ENCODE measurements at regions not wholly inside any gene's neighbourhood (a gene's known extent, or its start where the extent isn't known, plus 50 kb on each side); places are given as distances from the start of the nearest gene placed in this dataset.

DNA sequence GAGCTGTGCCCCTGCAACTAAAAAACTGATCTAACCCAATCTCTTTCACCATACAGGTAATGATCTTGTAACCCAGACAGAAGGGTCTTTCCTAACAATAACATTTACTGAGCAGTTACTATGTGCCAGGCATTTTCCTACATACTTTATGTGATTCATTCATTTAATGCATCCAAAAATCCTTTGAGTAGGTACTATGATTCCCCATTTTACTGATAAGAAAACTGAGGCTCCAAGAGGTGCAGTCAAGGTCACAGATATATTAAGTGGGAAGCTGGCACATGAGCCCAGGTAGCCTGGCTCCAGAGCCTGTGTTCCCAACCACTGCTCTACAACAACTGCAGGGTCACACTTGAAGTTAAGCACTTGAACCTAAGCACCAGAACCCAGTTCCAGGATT lies 87.6 kb downstream of the NCR2 start:
- Histone ChIP-seq H3K36me3 (replicated peaks in 1 of 2; ENCODE audit: control insufficient read depth in 1 of 2, insufficient read depth in 2 of 2, low read length in 1 of 2) (no peaks in the 10 kb centered on the region), H2AFZ (ENCODE audit: low read depth) (no peak overlapping the region), H3K27ac (ENCODE audit: low read depth in 2 of 2, low read length in 1 of 2) (no peak overlapping the region), H4K20me1 (ENCODE audit: insufficient read depth) (no peaks in the 10 kb centered on the region), H3K4me2 (no peak overlapping the region), H3K4me3 (ENCODE audit: low read depth in 2 of 2, low read length in 1 of 2) (no peak overlapping the region), H3K9me3 (no peaks in the 10 kb centered on the region), H3K27me3 (ENCODE audit: insufficient read depth) (peaks cover 60% of the 10 kb centered on the region), H3K9me2 (no peaks in the 10 kb centered on the region), H3K4me1 (ENCODE audit: control insufficient read depth in 1 of 2, insufficient read depth in 2 of 2, low read depth in 1 of 2, low read length in 1 of 2) (peaks cover 0 to 6% of the 10 kb centered on the region in 2 experiments; a peak in 1 of 4 replicates), H3K9ac (no peak overlapping the region), H3F3A (replicated peaks; ENCODE audit: insufficient read depth) (peaks cover 4% of the 10 kb centered on the region), H3K79me2 (ENCODE audit: insufficient read depth) (no peaks in the 10 kb centered on the region)
- TF ChIP-seq GATA2 (CRISPR knock-in tag; IDR thresholded peaks at IDR 0.05), result no peak
- no peak for TF ChIP-seq POLR2AphosphoS5 (IDR thresholded peaks at IDR 0.05; ENCODE audit: low read depth, low read length)
- no peak for TF ChIP-seq GABPA (IDR thresholded peaks at IDR 0.05; ENCODE audit: low read depth)
- no peak for TF ChIP-seq RAD21 (IDR thresholded peaks at IDR 0.05; ENCODE audit: low read length)
- TF ChIP-seq CHD2 (IDR thresholded peaks at IDR 0.05; ENCODE audit: low read length, partially characterized antibody), result no peak
- no peak for TF ChIP-seq TEAD4 (IDR thresholded peaks at IDR 0.05; ENCODE audit: borderline replicate concordance, insufficient read depth)
- TF ChIP-seq EZH2phosphoT487 (IDR thresholded peaks at IDR 0.05; ENCODE audit: borderline replicate concordance, low read depth), result no peak
- no peak for TF ChIP-seq FOSL2 (IDR thresholded peaks at IDR 0.05; ENCODE audit: borderline replicate concordance, low read depth)
- ChIA-PET CTCF (interaction anchor here (0.9 to 5.7 kb wide), 19 partner anchors 12 to 262 kb away, joined by 3 to 51 read pairs (median 8); no protein-coding TSS in a partner anchor), POLR2A (no interaction called here)
- no peak for DNase-seq

DNA sequence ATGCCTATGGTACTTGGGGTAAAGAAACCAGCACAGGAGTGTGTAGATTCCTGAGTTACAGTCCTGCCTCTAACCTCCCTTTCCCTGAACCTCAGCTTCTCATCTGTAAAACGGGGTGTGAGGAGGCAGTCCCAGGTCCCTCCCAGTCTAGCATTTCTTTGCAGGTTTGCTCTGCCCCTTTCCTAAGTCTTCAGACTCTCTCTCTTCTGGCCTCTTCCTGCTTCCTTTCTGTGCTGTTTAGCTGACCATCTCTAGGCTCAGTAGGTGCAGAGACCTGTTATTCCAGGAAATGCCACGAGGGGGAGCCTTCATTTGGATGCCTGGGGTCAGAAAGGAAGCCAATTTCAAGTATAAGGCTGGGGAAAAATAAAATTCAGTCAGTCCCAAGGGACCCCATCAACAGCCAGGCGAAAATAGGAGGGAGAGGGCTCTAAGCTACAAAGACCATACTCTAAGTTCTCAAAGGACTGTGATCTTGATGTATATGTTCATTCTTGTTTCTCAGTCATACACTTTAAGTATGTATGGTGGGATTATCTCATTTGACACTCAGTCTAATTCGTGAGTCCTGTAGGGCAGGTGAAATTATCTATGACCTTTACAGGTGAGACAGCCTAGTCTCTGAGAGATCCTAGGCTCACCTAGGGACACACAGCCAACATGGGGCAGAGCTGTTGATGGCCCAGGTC lies 89.1 kb downstream of the NCR2 start:
- Histone ChIP-seq H3K79me2 (ENCODE audit: insufficient read depth) (no peaks in the 10 kb centered on the region), H3K9me3 (no peaks in the 10 kb centered on the region), H3K36me3 (replicated peaks in 1 of 2; ENCODE audit: control insufficient read depth in 1 of 2, insufficient read depth in 2 of 2, low read length in 1 of 2) (no peaks in the 10 kb centered on the region), H3F3A (replicated peaks; ENCODE audit: insufficient read depth) (peaks cover 4% of the 10 kb centered on the region), H2AFZ (ENCODE audit: low read depth) (no peak overlapping the region), H3K9ac (no peak overlapping the region), H3K4me1 (ENCODE audit: control insufficient read depth in 1 of 2, insufficient read depth in 2 of 2, low read depth in 1 of 2, low read length in 1 of 2) (peaks cover 0 to 17% of the 10 kb centered on the region in 2 experiments; a peak in 1 of 4 replicates), H4K20me1 (ENCODE audit: insufficient read depth) (no peaks in the 10 kb centered on the region), H3K4me3 (ENCODE audit: low read depth in 2 of 2, low read length in 1 of 2) (no peak overlapping the region), H3K27ac (ENCODE audit: low read depth in 2 of 2, low read length in 1 of 2) (no peak overlapping the region), H3K27me3 (ENCODE audit: insufficient read depth) (peaks cover 48% of the 10 kb centered on the region), H3K9me2 (no peaks in the 10 kb centered on the region), H3K4me2 (no peak overlapping the region)
- ChIA-PET POLR2A (no interaction called here), CTCF (interaction anchor here (0.7 to 5.7 kb wide), 53 partner anchors 8 to 310 kb away, joined by 3 to 52 read pairs (median 5); no protein-coding TSS in a partner anchor)
- TF ChIP-seq, protein P1, sequence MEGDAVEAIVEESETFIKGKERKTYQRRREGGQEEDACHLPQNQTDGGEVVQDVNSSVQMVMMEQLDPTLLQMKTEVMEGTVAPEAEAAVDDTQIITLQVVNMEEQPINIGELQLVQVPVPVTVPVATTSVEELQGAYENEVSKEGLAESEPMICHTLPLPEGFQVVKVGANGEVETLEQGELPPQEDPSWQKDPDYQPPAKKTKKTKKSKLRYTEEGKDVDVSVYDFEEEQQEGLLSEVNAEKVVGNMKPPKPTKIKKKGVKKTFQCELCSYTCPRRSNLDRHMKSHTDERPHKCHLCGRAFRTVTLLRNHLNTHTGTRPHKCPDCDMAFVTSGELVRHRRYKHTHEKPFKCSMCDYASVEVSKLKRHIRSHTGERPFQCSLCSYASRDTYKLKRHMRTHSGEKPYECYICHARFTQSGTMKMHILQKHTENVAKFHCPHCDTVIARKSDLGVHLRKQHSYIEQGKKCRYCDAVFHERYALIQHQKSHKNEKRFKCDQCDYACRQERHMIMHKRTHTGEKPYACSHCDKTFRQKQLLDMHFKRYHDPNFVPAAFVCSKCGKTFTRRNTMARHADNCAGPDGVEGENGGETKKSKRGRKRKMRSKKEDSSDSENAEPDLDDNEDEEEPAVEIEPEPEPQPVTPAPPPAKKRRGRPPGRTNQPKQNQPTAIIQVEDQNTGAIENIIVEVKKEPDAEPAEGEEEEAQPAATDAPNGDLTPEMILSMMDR (IDR thresholded peaks at IDR 0.05), result peak; percentile 85
- no peak for TF ChIP-seq ELF1 (IDR thresholded peaks at IDR 0.05)
- no peak for TF ChIP-seq RFX5 (IDR thresholded peaks at IDR 0.05; ENCODE audit: low read length)
- TF ChIP-seq, protein P2, sequence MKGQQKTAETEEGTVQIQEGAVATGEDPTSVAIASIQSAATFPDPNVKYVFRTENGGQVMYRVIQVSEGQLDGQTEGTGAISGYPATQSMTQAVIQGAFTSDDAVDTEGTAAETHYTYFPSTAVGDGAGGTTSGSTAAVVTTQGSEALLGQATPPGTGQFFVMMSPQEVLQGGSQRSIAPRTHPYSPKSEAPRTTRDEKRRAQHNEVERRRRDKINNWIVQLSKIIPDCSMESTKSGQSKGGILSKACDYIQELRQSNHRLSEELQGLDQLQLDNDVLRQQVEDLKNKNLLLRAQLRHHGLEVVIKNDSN (IDR thresholded peaks at IDR 0.05; ENCODE audit: borderline replicate concordance, low read depth), result no peak
- TF ChIP-seq RXRA (IDR thresholded peaks at IDR 0.05; ENCODE audit: borderline replicate concordance, low read depth), result no peak
- TF ChIP-seq, protein P3, sequence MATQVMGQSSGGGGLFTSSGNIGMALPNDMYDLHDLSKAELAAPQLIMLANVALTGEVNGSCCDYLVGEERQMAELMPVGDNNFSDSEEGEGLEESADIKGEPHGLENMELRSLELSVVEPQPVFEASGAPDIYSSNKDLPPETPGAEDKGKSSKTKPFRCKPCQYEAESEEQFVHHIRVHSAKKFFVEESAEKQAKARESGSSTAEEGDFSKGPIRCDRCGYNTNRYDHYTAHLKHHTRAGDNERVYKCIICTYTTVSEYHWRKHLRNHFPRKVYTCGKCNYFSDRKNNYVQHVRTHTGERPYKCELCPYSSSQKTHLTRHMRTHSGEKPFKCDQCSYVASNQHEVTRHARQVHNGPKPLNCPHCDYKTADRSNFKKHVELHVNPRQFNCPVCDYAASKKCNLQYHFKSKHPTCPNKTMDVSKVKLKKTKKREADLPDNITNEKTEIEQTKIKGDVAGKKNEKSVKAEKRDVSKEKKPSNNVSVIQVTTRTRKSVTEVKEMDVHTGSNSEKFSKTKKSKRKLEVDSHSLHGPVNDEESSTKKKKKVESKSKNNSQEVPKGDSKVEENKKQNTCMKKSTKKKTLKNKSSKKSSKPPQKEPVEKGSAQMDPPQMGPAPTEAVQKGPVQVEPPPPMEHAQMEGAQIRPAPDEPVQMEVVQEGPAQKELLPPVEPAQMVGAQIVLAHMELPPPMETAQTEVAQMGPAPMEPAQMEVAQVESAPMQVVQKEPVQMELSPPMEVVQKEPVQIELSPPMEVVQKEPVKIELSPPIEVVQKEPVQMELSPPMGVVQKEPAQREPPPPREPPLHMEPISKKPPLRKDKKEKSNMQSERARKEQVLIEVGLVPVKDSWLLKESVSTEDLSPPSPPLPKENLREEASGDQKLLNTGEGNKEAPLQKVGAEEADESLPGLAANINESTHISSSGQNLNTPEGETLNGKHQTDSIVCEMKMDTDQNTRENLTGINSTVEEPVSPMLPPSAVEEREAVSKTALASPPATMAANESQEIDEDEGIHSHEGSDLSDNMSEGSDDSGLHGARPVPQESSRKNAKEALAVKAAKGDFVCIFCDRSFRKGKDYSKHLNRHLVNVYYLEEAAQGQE (IDR thresholded peaks at IDR 0.05; ENCODE audit: low read depth, low read length), result no peak
- TF ChIP-seq RAD21 (IDR thresholded peaks at IDR 0.05; ENCODE audit: low read length), result peak; percentile 76
- TF ChIP-seq TCF12 (IDR thresholded peaks at IDR 0.05), result no peak
- TF ChIP-seq FOXM1 (IDR thresholded peaks at IDR 0.05; ENCODE audit: low read depth), result no peak
- TF ChIP-seq EP300 (IDR thresholded peaks at IDR 0.05; ENCODE audit: borderline replicate concordance in 1 of 2, low read depth in 1 of 2, low read length in 1 of 2), result no peak
- TF ChIP-seq SMC3 (IDR thresholded peaks at IDR 0.05; ENCODE audit: low read depth, low read length), result peak; percentile 82
- no peak for TF ChIP-seq YY1 (IDR thresholded peaks at IDR 0.05; ENCODE audit: low read depth)
- no peak for TF ChIP-seq MEF2A (IDR thresholded peaks at IDR 0.05; ENCODE audit: borderline replicate concordance, low read depth)
- 0% methylated on average over 4 of the region's 4 CpGs for WGBS (ENCODE audit: low lambda C conversion rate)
- DNase-seq, result peak; percentile 84

All from SK-N-SH (cell line).